KMS-11 (cell line): ENCODE measurements at regions not wholly inside any gene's neighbourhood (a gene's known extent, or its start where the extent isn't known, plus 50 kb on each side); places are given as distances from the start of the nearest gene placed in this dataset.

Experiments used
- H2AFZ ChIP-seq: fragments of 200-600 bp; sonication (generic); 2 replicates; pipeline ENCODE4 v1.6.1; 2016; ENCODE audit warnings: antibody characterized with exemption, mixed run types, low read depth
- H3K27ac ChIP-seq: fragments of 200-600 bp; sonication (generic); 2 replicates; pipeline ENCODE4 v1.6.1; 2016; ENCODE audit warnings: mild to moderate bottlenecking, mixed run types
- H3K27me3 ChIP-seq: fragments of 200-600 bp; sonication (generic); 2 replicates; pipeline ENCODE4 v1.6.1; 2017; ENCODE audit warnings: mild to moderate bottlenecking, low read depth, mixed run types, moderate library complexity; ENCODE audit not compliant: insufficient read depth
- H3K36me3 ChIP-seq: fragments of 200-600 bp; sonication (generic); 2 replicates; pipeline ENCODE4 v1.6.1; 2017; ENCODE audit warnings: mild to moderate bottlenecking, mixed run types; ENCODE audit not compliant: insufficient read depth
- H3K4me1 ChIP-seq: fragments of 200-600 bp; sonication (generic); 2 replicates; pipeline ENCODE4 v1.6.1; 2016; ENCODE audit warnings: mild to moderate bottlenecking, low read depth, mixed run types; ENCODE audit not compliant: poor library complexity, severe bottlenecking
- H3K4me2 ChIP-seq: fragments of 200-600 bp; sonication (generic); 2 replicates; pipeline ENCODE4 v1.7.0; 2016; ENCODE audit warnings: mild to moderate bottlenecking, mixed run types
- H3K4me3 ChIP-seq: fragments of 200-600 bp; sonication (generic); IDR thresholded peaks from 2 replicates; pipeline ENCODE4 v1.6.1; 2017; ENCODE audit warnings: low read depth, low read length, mixed read lengths; ENCODE audit not compliant: insufficient read depth
- H3K79me2 ChIP-seq: fragments of 200-600 bp; sonication (generic); 2 replicates; pipeline ENCODE4 v1.6.1; 2016; ENCODE audit warnings: low read depth, mixed run types; ENCODE audit not compliant: insufficient read depth
- H3K9ac ChIP-seq: fragments of 200-600 bp; sonication (generic); 2 replicates; pipeline ENCODE4 v1.6.1; 2016; ENCODE audit warnings: mild to moderate bottlenecking, mixed run types
- H4K20me1 ChIP-seq: fragments of 200-600 bp; sonication (generic); 2 replicates; pipeline ENCODE4 v1.6.1; 2016; ENCODE audit warnings: mild to moderate bottlenecking, mixed run types; ENCODE audit not compliant: insufficient read depth
- TF ChIP-seq, protein P1 (sequence below): fragments of 200-600 bp; sonication (generic); conservative IDR thresholded peaks from 2 replicates; pipeline ENCODE4 v1.6.1; 2017; ENCODE audit warnings: low read depth, mild to moderate bottlenecking, antibody characterized with exemption, low read length, moderate library complexity, mixed read lengths

- no peaks in the 10 kb centered on the region for H3K36me3 ChIP-seq
- H3K4me3 ChIP-seq = no peak overlapping the region
- H3K9ac ChIP-seq = no peak overlapping the region
- no peak overlapping the region for H3K4me2 ChIP-seq
- H4K20me1 ChIP-seq = no peaks in the 10 kb centered on the region
- H3K4me1 ChIP-seq = no peaks in the 10 kb centered on the region
- no peak overlapping the region for H3K27ac ChIP-seq
- TF ChIP-seq, protein P1, sequence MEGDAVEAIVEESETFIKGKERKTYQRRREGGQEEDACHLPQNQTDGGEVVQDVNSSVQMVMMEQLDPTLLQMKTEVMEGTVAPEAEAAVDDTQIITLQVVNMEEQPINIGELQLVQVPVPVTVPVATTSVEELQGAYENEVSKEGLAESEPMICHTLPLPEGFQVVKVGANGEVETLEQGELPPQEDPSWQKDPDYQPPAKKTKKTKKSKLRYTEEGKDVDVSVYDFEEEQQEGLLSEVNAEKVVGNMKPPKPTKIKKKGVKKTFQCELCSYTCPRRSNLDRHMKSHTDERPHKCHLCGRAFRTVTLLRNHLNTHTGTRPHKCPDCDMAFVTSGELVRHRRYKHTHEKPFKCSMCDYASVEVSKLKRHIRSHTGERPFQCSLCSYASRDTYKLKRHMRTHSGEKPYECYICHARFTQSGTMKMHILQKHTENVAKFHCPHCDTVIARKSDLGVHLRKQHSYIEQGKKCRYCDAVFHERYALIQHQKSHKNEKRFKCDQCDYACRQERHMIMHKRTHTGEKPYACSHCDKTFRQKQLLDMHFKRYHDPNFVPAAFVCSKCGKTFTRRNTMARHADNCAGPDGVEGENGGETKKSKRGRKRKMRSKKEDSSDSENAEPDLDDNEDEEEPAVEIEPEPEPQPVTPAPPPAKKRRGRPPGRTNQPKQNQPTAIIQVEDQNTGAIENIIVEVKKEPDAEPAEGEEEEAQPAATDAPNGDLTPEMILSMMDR = no peak
- no peaks in the 10 kb centered on the region for H3K27me3 ChIP-seq
- no peak overlapping the region for H2AFZ ChIP-seq
- no peaks in the 10 kb centered on the region for H3K79me2 ChIP-seq
Measured at GRCh38 chr6:62889240-62889639, 322.0 kb upstream of the FKBP1C start.

DNA sequence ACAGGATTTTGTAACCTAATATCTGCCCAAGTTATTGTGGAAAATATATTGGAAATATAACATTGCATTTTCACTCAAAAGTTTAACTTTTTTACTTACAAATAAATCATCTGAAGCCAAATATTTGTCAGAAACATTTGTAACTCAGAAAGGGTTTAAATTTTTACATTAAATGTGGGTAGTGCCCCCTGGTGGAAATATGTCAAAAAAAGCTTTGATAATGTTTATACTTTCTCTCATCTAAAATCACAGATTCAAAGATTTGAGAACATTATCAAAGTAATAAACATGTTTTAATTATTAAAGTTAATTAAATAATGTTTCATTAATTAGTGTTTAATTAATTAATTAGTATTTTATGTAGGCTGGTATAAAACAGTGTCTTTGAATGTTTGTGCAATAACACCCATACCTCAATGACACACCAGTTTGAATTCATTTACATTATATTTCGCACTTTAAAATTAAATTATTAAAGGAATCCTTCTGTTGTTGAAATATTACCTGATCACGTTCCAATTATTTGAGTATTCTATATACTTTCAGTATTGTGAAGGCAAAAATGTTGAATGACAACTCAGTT is 320.1 kb upstream of the FKBP1C start:
- H3K27ac ChIP-seq = no peak overlapping the region
- no peaks in the 10 kb centered on the region for H3K4me1 ChIP-seq
- H3K27me3 ChIP-seq = no peaks in the 10 kb centered on the region
- H3K4me3 ChIP-seq = no peak overlapping the region
- H3K36me3 ChIP-seq = no peaks in the 10 kb centered on the region
- no peaks in the 10 kb centered on the region for H4K20me1 ChIP-seq
- no peak overlapping the region for H3K4me2 ChIP-seq
- H3K79me2 ChIP-seq = no peaks in the 10 kb centered on the region
- no peak overlapping the region for H2AFZ ChIP-seq
- TF ChIP-seq, protein P1 = peak; percentile 73; the same call in 1 of the 2 replicates
- no peak overlapping the region for H3K9ac ChIP-seq

DNA sequence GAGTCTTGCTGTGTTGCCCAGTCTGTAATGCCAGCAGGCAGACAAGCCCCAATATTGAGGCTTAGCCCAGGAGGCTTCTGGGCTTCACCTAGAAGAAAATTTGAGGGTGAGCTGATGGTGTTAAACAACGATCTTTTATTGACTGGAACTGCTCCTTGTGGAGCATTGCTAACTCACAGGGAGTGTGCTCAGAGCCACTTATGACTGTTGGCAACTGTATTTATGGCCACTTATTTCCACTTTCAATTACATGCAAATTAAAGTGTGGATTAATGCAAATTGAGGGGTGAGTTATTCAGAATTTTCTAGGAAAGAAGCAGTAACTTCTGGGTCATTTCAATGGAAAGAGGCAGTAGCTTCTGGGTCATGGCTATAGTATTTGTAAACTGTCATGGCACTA is 317.2 kb upstream of the FKBP1C start:
- Histone ChIP-seq H3K4me3 (no peak overlapping the region), H3K27me3 (no peaks in the 10 kb centered on the region), H3K9ac (no peak overlapping the region), H3K4me1 (no peaks in the 10 kb centered on the region), H2AFZ (no peak overlapping the region), H3K4me2 (no peak overlapping the region), H4K20me1 (no peaks in the 10 kb centered on the region), H3K27ac (no peak overlapping the region), H3K36me3 (no peaks in the 10 kb centered on the region), H3K79me2 (no peaks in the 10 kb centered on the region)
- TF ChIP-seq, protein P1 = no peak

GRCh38 chr6:62903266-62903665 is 308.0 kb upstream of the FKBP1C start:
- Histone ChIP-seq H4K20me1 (no peaks in the 10 kb centered on the region), H3K9ac (no peak overlapping the region), H3K27ac (no peak overlapping the region), H3K79me2 (no peaks in the 10 kb centered on the region), H2AFZ (no peak overlapping the region), H3K36me3 (no peaks in the 10 kb centered on the region), H3K27me3 (no peaks in the 10 kb centered on the region), H3K4me3 (no peak overlapping the region), H3K4me1 (no peaks in the 10 kb centered on the region), H3K4me2 (no peak overlapping the region)
- TF ChIP-seq, protein P1 = no peak
